Hepatocyte (in vitro differentiated cells): ENCODE measurements at regions not wholly inside any gene's neighbourhood (a gene's known extent, or its start where the extent isn't known, plus 50 kb on each side); places are given as distances from the start of the nearest gene placed in this dataset.

Experiments
- CTCF ChIP-seq: fragments of 200-600 bp; sonication (generic); IDR thresholded peaks from 2 replicates; pipeline ENCODE4 v1.5.1; 2016; ENCODE audit warnings: antibody characterized with exemption, mild to moderate bottlenecking; ENCODE audit not compliant: poor library complexity
- EZH2 ChIP-seq: fragments of 200-600 bp; sonication (generic); IDR thresholded peaks from 2 replicates; pipeline ENCODE4 v1.6.1; 2016; ENCODE audit warnings: antibody characterized with exemption, mild to moderate bottlenecking, borderline replicate concordance
- EZH2phosphoT487 ChIP-seq: fragments of 200-600 bp; sonication (generic); IDR thresholded peaks from one replicate; pipeline ENCODE4 v1.6.1; 2018; ENCODE audit warnings: antibody characterized with exemption, mild to moderate bottlenecking, low read depth, moderate library complexity; ENCODE audit not compliant: unreplicated experiment, severe bottlenecking

DNA sequence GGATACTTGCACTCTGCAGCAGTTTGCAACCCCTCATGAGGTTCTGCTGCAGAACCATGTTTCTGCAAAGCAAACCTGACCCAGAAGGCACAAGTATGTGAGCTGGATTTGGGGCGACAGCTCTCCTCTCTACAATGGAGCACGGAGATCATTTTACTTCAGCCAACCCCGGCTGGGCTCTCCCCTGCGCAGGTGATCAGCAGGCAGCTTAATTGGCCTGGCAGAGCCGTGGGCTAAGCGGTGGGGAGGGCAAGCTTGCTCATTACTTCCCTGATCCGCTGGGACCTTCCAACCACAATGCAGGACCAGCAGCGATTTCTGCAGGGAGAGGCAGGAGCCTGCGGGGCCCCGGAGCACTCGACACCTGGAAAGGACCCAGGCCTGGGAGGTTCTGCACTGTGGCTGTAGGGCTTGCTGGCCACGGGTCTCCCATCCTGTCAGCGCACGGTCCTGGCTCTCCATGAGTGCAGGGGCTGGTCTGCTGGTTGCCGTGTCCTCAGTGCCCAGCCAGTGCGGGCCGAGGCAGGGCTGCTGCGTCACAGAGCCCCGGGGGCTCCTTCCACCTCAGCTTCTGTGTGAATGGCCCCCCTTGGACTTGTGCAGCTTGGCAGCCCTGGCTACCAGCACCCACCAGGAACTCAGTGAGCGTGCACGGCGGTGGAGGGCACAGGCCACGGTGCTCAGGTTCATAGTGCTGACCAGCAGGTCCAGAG is 51.8 kb upstream of the RAPGEF1 start:
- TF ChIP-seq EZH2 (no peak), CTCF (no peak), EZH2phosphoT487 (no peak)
